Gastrocnemius medialis (tissue), 4 donors: ENCODE measurements at regions not wholly inside any gene's neighbourhood (a gene's known extent, or its start where the extent isn't known, plus 50 kb on each side); places are given as distances from the start of the nearest gene placed in this dataset.

Source experiments
- CTCF ChIP-seq, 5 experiments: fragments of 450-650 bp in 3 of 5; fragments of 200-600 bp in 2 of 5; sonication (generic) in 2 of 5; IDR thresholded peaks in 4 of 5; conservative IDR thresholded peaks in 1 of 5; 1 replicate in 4 of 5; 2 replicates in 1 of 5; pipeline ENCODE4 v1.5.1; 2016 to 2019; ENCODE audit warnings: antibody characterized with exemption in 5 of 5, mild to moderate bottlenecking in 3 of 5, moderate library complexity in 3 of 5
- POLR2A ChIP-seq, 2 donors: fragments of 450-650 bp; IDR thresholded peaks; one replicate each; pipeline ENCODE4 v1.6.1; 2017; ENCODE audit warnings: antibody characterized with exemption in 2 of 2, mild to moderate bottlenecking in 2 of 2, moderate library complexity in 2 of 2

DNA sequence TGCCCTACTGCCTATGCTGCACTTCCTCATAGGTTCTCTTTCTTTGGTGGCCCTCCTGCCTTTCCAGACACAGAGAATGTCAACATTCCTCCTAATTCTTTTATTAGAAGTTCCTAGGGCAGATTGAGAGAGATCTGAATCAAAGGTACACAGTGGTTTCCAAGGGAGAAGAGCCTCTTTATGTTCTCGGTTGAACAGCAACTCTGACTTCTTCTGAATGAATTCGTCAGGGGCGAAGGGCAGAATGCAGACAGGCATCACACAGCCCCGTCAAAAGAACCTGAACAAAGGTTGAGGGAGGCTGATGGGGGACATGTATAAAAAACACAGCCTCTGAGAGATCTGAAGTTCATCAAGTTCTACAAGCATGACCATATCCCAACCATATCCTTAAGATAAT, 68.1 kb upstream of the DTNBP1 start:
- no peak for TF ChIP-seq CTCF (IDR thresholded peaks at IDR 0.05 in 4 of 5, conservative IDR thresholded peaks at IDR 0.05 in 1 of 5)
- TF ChIP-seq POLR2A (IDR thresholded peaks at IDR 0.05) = no peak
